Right atrium auricular region (tissue), 2 donors: ENCODE measurements at regions not wholly inside any gene's neighbourhood (a gene's known extent, or its start where the extent isn't known, plus 50 kb on each side); places are given as distances from the start of the nearest gene placed in this dataset.

Experiments
- DNase-seq: peaks from one replicate; pipeline ENCODE4 v3.0.0-alpha.2; 2019; ENCODE audit warnings: low spot score
- H3K27ac ChIP-seq, 2 donors: fragments of 200-600 bp; sonication (generic); 1 replicate in 1 of 2; 2 replicates in 1 of 2; pipeline ENCODE4 v1.5.1; 2016 to 2019
- H3K27me3 ChIP-seq, 2 donors: fragments of 200-600 bp; sonication (generic); one replicate each; pipeline versions ENCODE4 v1.5.1 to v1.6.0; 2017 to 2019
- H3K36me3 ChIP-seq: fragments of 200-600 bp; sonication (generic); one replicate; pipeline ENCODE4 v1.5.1; 2016
- H3K4me1 ChIP-seq, 2 donors: fragments of 200-600 bp; sonication (generic); one replicate each; pipeline versions ENCODE4 v1.5.1 to v1.6.0; 2017 to 2019
- H3K4me3 ChIP-seq, 2 donors: fragments of 200-600 bp; sonication (generic); 1 replicate in 1 of 2; 2 replicates in 1 of 2; pipeline ENCODE4 v1.5.1; 2017 to 2019; ENCODE audit warnings: mild to moderate bottlenecking in 1 of 2, moderate library complexity in 1 of 2
- H3K9me3 ChIP-seq, 2 donors: fragments of 200-600 bp; sonication (generic); one replicate each; pipeline ENCODE4 v1.5.1; 2019
- CTCF ChIP-seq, 2 donors: fragments of 200-600 bp; sonication (generic); IDR thresholded peaks; one replicate each; pipeline ENCODE4 v1.5.1; 2019; ENCODE audit warnings: antibody characterized with exemption in 2 of 2

DNA sequence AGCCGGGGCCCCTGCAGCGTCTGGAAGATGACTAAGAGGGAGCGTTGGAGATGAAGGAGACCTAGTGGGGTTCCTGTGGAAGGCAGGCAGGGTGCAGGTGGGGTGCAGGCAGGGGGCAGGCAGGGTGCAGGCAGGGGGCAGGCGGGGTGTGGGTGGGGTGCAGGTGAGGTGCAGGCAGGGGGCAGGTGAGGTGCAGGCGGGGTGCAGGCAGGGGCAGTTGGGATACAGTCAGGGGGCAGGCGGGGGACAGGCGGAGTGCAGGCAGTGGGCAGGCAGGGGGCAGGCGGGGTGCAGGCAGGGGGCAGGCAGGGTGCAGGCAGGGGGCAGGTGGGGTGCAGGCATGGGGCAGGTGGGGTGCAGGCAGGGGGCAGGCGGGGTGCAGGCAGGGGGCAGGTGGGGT lies 142.8 kb downstream of the SOX1 start:
- DNase-seq, result no peak
- H3K27ac ChIP-seq, result no peak overlapping the region
- no peaks in the 10 kb centered on the region for H3K4me1 ChIP-seq
- TF ChIP-seq CTCF (IDR thresholded peaks at IDR 0.05), result no peak
- no peaks in the 10 kb centered on the region for H3K36me3 ChIP-seq
- no peak overlapping the region for H3K4me3 ChIP-seq
- H3K9me3 ChIP-seq, result no peaks in the 10 kb centered on the region
- peaks cover 0 to 9% of the 10 kb centered on the region in 2 donors for H3K27me3 ChIP-seq

GRCh38 chr13:112210371-112210770 lies 143.4 kb downstream of the SOX1 start:
- no peak overlapping the region for H3K27ac ChIP-seq
- H3K4me3 ChIP-seq, result no peak overlapping the region
- DNase-seq, result no peak
- H3K27me3 ChIP-seq, result peaks cover 0 to 9% of the 10 kb centered on the region in 2 donors
- no peaks in the 10 kb centered on the region for H3K4me1 ChIP-seq
- no peak for TF ChIP-seq CTCF (IDR thresholded peaks at IDR 0.05)
- H3K9me3 ChIP-seq, result no peaks in the 10 kb centered on the region
- no peaks in the 10 kb centered on the region for H3K36me3 ChIP-seq

- TF ChIP-seq CTCF (IDR thresholded peaks at IDR 0.05), result no peak
- Histone ChIP-seq H3K4me1 (no peaks in the 10 kb centered on the region), H3K4me3 (no peak overlapping the region), H3K27me3 (peaks cover 0 to 3% of the 10 kb centered on the region in 2 donors), H3K9me3 (no peaks in the 10 kb centered on the region), H3K36me3 (no peaks in the 10 kb centered on the region), H3K27ac (no peak overlapping the region)
- DNase-seq, result no peak
These were observed 145.6 kb downstream of the SOX1 start for GRCh38 chr13:112212533-112212932.

GRCh38 chr13:112213467-112214255 lies 146.7 kb downstream of the SOX1 start:
- Histone ChIP-seq H3K4me1 (no peaks in the 10 kb centered on the region), H3K4me3 (no peak overlapping the region), H3K27ac (no peak overlapping the region), H3K36me3 (no peaks in the 10 kb centered on the region), H3K27me3 (no peaks in the 10 kb centered on the region), H3K9me3 (no peaks in the 10 kb centered on the region)
- no peak for TF ChIP-seq CTCF (IDR thresholded peaks at IDR 0.05)
- DNase-seq, result no peak

GRCh38 chr13:112215871-112216270 lies 148.9 kb downstream of the SOX1 start:
- Histone ChIP-seq H3K27ac (no peak overlapping the region), H3K4me1 (no peaks in the 10 kb centered on the region), H3K4me3 (no peak overlapping the region), H3K9me3 (no peaks in the 10 kb centered on the region), H3K36me3 (no peaks in the 10 kb centered on the region), H3K27me3 (no peaks in the 10 kb centered on the region)
- TF ChIP-seq CTCF (IDR thresholded peaks at IDR 0.05), result no peak
- DNase-seq, result no peak

GRCh38 chr13:112217431-112217830 lies 150.5 kb downstream of the SOX1 start:
- no peaks in the 10 kb centered on the region for H3K9me3 ChIP-seq
- H3K4me1 ChIP-seq, result no peaks in the 10 kb centered on the region
- no peak for TF ChIP-seq CTCF (IDR thresholded peaks at IDR 0.05)
- H3K36me3 ChIP-seq, result no peaks in the 10 kb centered on the region
- no peak overlapping the region for H3K4me3 ChIP-seq
- no peaks in the 10 kb centered on the region for H3K27me3 ChIP-seq
- H3K27ac ChIP-seq, result no peak overlapping the region
- no peak for DNase-seq
